ENCODE measurements at regions not wholly inside any gene's neighbourhood (a gene's known extent, or its start where the extent isn't known, plus 50 kb on each side); places are given as distances from the start of the nearest gene placed in this dataset.

DNA sequence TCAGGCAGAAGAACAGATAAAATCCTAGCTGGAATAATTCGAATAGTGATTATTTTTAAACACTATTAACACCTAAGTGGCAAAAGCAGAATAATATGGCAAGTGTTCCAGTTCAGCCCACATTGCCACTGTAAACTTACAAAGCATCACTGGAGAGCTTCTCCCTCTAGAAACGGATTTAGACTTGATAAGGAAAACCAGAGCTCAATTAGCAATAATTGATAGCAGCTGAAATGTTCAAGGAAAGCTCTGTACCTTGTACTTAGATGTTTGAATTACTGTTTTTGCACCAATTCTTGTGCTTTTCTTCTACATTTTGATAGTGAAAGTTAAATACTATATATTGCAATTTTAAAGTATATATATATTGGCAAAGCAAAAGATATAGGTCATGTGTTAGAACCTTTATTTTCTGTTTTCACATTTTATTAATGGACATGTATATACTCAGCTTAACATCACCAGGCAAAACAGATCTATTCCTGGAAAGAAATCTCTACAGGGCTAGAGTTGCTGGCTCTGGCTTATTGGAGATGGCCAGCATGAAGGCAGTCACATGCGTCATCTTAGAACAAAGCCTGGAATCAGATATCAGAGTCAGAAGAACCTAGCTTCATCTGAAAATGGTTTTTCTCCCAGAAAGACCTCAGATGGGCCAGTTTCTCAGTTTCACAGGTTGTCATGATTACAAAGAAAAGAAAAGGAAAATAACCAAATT is 149.1 kb upstream of the CTAGE1 start:
- H3K27me3 Mint-ChIP-seq: peaks cover 44% of the 10 kb centered on the region

DNA sequence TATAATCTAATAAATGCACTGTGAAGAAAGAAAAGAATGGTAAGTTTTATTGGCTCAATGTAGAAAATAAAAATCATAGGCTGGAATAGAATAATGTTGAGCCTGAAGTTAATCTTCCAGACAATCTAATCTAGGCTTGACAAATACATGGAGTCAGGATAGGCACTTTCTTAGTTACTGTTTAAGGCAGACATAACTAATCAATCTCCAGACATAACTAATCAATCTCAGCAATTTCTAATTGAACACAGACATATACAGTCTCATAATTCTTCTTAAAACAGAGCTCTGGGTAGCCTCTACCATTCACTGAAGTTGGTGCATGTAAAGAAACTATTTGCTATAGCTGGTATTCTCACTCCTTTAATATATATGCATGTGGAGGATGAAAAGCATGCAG is 150.1 kb upstream of the CTAGE1 start:
- Mint-ChIP-seq H3K4me1 (ENCODE audit: unreplicated experiment) (no peaks in the 10 kb centered on the region), H3K27ac (no peak overlapping the region), H3K27me3 (peaks cover 39% of the 10 kb centered on the region), H3K4me3 (no peak overlapping the region), H3K36me3 (no peaks in the 10 kb centered on the region), H3K9me3 (no peaks in the 10 kb centered on the region)
- TF ChIP-seq, protein P1, sequence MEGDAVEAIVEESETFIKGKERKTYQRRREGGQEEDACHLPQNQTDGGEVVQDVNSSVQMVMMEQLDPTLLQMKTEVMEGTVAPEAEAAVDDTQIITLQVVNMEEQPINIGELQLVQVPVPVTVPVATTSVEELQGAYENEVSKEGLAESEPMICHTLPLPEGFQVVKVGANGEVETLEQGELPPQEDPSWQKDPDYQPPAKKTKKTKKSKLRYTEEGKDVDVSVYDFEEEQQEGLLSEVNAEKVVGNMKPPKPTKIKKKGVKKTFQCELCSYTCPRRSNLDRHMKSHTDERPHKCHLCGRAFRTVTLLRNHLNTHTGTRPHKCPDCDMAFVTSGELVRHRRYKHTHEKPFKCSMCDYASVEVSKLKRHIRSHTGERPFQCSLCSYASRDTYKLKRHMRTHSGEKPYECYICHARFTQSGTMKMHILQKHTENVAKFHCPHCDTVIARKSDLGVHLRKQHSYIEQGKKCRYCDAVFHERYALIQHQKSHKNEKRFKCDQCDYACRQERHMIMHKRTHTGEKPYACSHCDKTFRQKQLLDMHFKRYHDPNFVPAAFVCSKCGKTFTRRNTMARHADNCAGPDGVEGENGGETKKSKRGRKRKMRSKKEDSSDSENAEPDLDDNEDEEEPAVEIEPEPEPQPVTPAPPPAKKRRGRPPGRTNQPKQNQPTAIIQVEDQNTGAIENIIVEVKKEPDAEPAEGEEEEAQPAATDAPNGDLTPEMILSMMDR (conservative IDR thresholded peaks at IDR 0.05): no peak
- no peak for DNase-seq (ENCODE audit: extremely low spot score, unreplicated experiment)

More for the DNA sequence above, 149.1 kb upstream of the CTAGE1 start:
- Mint-ChIP-seq H3K4me1 (ENCODE audit: unreplicated experiment) (no peaks in the 10 kb centered on the region), H3K9me3 (no peaks in the 10 kb centered on the region), H3K36me3 (no peaks in the 10 kb centered on the region), H3K4me3 (no peak overlapping the region), H3K27ac (no peak overlapping the region)
- DNase-seq (ENCODE audit: extremely low spot score, unreplicated experiment): no peak
- TF ChIP-seq, protein P1 (conservative IDR thresholded peaks at IDR 0.05): no peak

DNA sequence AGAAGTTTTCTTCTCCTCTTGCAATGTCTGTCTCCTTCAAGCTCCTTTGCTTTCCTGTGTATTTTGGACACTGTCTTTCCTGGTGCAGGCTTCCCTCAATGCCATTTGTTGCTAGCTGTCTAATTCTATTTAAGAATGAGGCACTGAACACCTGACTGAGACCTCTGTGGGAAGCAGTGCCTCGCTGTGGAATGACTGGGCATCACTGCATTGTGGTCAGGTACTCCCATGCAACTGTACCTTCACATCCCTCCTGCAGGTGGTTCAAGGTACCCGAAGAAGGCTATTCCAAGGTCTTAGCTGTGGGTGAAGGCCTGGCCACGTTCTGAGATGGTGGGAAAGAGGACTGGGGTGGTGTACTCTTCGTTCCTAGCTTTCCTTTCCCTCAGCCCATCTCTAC is 152.8 kb upstream of the CTAGE1 start:
- TF ChIP-seq, protein P1 (conservative IDR thresholded peaks at IDR 0.05): no peak
- no peaks in the 10 kb centered on the region for H3K36me3 Mint-ChIP-seq

DNA sequence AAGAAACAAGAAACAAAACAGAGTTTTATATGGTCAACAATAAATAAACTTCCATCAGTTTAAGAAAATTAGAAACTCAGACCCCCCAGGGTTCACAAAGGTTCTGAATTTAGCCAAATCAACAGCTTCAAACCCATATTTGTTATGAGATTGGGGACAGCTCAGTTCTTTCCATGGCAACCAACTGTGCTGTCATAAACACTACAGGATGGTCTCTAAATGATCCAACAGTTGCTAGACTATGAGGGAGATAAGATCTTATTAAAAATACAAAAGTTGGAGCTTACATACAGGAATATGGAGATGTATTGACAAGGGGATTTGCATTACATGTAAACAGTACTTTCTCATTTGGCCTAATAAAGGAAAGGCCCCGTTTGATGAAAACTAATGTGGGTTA is 154.6 kb upstream of the CTAGE1 start:
- Mint-ChIP-seq H3K27ac (no peak overlapping the region), H3K27me3 (peaks cover 16% of the 10 kb centered on the region), H3K36me3 (no peaks in the 10 kb centered on the region), H3K9me3 (no peaks in the 10 kb centered on the region), H3K4me3 (no peak overlapping the region), H3K4me1 (ENCODE audit: unreplicated experiment) (no peaks in the 10 kb centered on the region)
- TF ChIP-seq, protein P1 (conservative IDR thresholded peaks at IDR 0.05): no peak
- no peak for DNase-seq (ENCODE audit: extremely low spot score, unreplicated experiment)

More for the DNA sequence above, 152.8 kb upstream of the CTAGE1 start:
- no peak for DNase-seq (ENCODE audit: extremely low spot score, unreplicated experiment)
- Mint-ChIP-seq H3K27me3 (peaks cover 25% of the 10 kb centered on the region), H3K9me3 (no peaks in the 10 kb centered on the region), H3K4me1 (ENCODE audit: unreplicated experiment) (no peaks in the 10 kb centered on the region), H3K4me3 (no peak overlapping the region), H3K27ac (no peak overlapping the region)

DNA sequence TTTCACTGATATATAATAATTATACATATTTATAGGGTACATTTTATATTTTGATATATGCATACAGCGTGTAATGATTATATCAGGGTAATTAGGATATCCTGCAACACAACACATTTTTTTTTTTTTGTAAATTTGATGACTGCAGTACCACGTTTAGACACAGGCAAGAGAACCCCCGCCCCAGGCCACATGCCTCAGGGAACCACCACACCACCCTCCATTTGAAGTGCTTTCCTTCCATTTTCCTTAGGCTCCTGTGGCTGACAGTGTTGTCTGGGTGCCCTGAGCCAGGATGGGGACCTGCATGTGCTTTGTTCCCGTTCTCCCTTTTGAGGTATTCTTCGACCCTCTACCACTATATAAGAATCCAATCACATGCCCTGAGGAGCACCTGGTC is 161.6 kb upstream of the CTAGE1 start:
- Mint-ChIP-seq H3K27ac (no peak overlapping the region), H3K9me3 (no peaks in the 10 kb centered on the region), H3K36me3 (no peaks in the 10 kb centered on the region), H3K4me3 (no peak overlapping the region), H3K27me3 (no peaks in the 10 kb centered on the region), H3K4me1 (ENCODE audit: unreplicated experiment) (no peaks in the 10 kb centered on the region)
- TF ChIP-seq, protein P1 (conservative IDR thresholded peaks at IDR 0.05): no peak
- no peak for DNase-seq (ENCODE audit: extremely low spot score, unreplicated experiment)

Measured in type B pancreatic cell (in vitro differentiated cells).